ENCODE measurements at regions not wholly inside any gene's neighbourhood (a gene's known extent, or its start where the extent isn't known, plus 50 kb on each side); places are given as distances from the start of the nearest gene placed in this dataset.

DNA sequence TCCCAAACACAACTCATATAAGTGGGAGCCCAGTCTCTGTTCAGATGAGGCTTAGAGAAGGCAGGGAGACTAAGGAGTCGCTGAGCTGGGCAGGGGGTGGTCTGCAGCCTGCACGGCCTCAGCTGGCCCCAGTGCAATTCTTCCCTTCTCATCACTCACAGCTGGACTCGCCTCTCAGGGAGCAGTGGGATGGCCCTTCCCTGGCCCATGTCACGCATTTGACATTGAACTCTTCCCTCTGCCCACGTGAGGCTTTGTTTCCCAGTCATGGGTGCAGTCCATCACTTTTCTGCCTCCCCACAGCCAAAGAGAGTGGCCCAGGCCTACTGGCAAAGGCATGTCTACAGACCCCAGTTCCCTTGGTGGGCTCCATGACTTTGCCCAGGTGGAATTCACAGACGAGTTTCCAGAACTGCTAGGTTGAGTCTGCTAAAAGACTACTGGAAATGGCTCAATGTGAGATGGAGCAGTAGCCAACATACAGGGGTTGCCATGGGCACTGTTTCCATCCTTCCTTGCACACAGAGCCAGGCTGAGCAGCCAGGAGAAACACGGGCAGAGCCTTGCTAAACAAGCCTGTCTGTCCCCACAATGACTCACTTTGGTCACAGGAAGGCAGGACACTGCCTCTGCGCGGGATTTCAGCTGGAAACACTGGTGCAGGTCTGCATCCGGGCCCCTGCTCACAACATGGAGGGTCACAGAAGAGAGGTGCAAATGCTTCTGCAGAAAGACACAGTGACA lies 90.1 kb downstream of the OAT start:
- DNase-seq (ENCODE audit: low spot score) (no peak), ATAC-seq (no peak)
- ChIA-PET POLR2A (no interaction called here), CTCF (interaction anchor here (0.8 kb wide), 1 partner anchor 75 kb away, joined by 3 read pairs; no protein-coding TSS in a partner anchor)
- Mint-ChIP-seq H3K4me1 (no peaks in the 10 kb centered on the region), H3K9me3 (peaks cover 21% of the 10 kb centered on the region), H3K36me3 (peaks cover 4% of the 10 kb centered on the region; the same call in 1 of the 2 replicates), H3K27me3 (ENCODE audit: low read depth) (peaks cover 16% of the 10 kb centered on the region), H3K4me3 (no peak overlapping the region), H3K27ac (no peak overlapping the region)
- TF ChIP-seq ATF1 (CRISPR knock-in tag; IDR thresholded peaks at IDR 0.05) = no peak
- TF ChIP-seq, protein P1, sequence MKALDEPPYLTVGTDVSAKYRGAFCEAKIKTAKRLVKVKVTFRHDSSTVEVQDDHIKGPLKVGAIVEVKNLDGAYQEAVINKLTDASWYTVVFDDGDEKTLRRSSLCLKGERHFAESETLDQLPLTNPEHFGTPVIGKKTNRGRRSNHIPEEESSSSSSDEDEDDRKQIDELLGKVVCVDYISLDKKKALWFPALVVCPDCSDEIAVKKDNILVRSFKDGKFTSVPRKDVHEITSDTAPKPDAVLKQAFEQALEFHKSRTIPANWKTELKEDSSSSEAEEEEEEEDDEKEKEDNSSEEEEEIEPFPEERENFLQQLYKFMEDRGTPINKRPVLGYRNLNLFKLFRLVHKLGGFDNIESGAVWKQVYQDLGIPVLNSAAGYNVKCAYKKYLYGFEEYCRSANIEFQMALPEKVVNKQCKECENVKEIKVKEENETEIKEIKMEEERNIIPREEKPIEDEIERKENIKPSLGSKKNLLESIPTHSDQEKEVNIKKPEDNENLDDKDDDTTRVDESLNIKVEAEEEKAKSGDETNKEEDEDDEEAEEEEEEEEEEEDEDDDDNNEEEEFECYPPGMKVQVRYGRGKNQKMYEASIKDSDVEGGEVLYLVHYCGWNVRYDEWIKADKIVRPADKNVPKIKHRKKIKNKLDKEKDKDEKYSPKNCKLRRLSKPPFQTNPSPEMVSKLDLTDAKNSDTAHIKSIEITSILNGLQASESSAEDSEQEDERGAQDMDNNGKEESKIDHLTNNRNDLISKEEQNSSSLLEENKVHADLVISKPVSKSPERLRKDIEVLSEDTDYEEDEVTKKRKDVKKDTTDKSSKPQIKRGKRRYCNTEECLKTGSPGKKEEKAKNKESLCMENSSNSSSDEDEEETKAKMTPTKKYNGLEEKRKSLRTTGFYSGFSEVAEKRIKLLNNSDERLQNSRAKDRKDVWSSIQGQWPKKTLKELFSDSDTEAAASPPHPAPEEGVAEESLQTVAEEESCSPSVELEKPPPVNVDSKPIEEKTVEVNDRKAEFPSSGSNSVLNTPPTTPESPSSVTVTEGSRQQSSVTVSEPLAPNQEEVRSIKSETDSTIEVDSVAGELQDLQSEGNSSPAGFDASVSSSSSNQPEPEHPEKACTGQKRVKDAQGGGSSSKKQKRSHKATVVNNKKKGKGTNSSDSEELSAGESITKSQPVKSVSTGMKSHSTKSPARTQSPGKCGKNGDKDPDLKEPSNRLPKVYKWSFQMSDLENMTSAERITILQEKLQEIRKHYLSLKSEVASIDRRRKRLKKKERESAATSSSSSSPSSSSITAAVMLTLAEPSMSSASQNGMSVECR (CRISPR knock-in tag; IDR thresholded peaks at IDR 0.05; ENCODE audit: borderline replicate concordance) = no peak
- TF ChIP-seq, protein P2, sequence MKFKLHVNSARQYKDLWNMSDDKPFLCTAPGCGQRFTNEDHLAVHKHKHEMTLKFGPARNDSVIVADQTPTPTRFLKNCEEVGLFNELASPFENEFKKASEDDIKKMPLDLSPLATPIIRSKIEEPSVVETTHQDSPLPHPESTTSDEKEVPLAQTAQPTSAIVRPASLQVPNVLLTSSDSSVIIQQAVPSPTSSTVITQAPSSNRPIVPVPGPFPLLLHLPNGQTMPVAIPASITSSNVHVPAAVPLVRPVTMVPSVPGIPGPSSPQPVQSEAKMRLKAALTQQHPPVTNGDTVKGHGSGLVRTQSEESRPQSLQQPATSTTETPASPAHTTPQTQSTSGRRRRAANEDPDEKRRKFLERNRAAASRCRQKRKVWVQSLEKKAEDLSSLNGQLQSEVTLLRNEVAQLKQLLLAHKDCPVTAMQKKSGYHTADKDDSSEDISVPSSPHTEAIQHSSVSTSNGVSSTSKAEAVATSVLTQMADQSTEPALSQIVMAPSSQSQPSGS (CRISPR knock-in tag; IDR thresholded peaks at IDR 0.05; ENCODE audit: borderline replicate concordance, low read depth) = no peak
- TF ChIP-seq FOXJ3 (CRISPR knock-in tag; IDR thresholded peaks at IDR 0.05; ENCODE audit: borderline replicate concordance) = no peak
- TF ChIP-seq, protein P3, sequence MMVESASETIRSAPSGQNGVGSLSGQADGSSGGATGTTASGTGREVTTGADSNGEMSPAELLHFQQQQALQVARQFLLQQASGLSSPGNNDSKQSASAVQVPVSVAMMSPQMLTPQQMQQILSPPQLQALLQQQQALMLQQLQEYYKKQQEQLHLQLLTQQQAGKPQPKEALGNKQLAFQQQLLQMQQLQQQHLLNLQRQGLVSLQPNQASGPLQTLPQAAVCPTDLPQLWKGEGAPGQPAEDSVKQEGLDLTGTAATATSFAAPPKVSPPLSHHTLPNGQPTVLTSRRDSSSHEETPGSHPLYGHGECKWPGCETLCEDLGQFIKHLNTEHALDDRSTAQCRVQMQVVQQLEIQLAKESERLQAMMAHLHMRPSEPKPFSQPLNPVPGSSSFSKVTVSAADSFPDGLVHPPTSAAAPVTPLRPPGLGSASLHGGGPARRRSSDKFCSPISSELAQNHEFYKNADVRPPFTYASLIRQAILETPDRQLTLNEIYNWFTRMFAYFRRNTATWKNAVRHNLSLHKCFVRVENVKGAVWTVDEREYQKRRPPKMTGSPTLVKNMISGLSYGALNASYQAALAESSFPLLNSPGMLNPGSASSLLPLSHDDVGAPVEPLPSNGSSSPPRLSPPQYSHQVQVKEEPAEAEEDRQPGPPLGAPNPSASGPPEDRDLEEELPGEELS (CRISPR knock-in tag; IDR thresholded peaks at IDR 0.05) = no peak
- TF ChIP-seq SP1 (CRISPR knock-in tag; conservative IDR thresholded peaks at IDR 0.05) = no peak
- no peak for TF ChIP-seq RORB (CRISPR knock-in tag; IDR thresholded peaks at IDR 0.05)
- TF ChIP-seq, protein P4, sequence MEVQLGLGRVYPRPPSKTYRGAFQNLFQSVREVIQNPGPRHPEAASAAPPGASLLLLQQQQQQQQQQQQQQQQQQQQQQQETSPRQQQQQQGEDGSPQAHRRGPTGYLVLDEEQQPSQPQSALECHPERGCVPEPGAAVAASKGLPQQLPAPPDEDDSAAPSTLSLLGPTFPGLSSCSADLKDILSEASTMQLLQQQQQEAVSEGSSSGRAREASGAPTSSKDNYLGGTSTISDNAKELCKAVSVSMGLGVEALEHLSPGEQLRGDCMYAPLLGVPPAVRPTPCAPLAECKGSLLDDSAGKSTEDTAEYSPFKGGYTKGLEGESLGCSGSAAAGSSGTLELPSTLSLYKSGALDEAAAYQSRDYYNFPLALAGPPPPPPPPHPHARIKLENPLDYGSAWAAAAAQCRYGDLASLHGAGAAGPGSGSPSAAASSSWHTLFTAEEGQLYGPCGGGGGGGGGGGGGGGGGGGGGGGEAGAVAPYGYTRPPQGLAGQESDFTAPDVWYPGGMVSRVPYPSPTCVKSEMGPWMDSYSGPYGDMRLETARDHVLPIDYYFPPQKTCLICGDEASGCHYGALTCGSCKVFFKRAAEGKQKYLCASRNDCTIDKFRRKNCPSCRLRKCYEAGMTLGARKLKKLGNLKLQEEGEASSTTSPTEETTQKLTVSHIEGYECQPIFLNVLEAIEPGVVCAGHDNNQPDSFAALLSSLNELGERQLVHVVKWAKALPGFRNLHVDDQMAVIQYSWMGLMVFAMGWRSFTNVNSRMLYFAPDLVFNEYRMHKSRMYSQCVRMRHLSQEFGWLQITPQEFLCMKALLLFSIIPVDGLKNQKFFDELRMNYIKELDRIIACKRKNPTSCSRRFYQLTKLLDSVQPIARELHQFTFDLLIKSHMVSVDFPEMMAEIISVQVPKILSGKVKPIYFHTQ (CRISPR knock-in tag; IDR thresholded peaks at IDR 0.05) = no peak
- TF ChIP-seq ZNF219 (CRISPR knock-in tag; IDR thresholded peaks at IDR 0.05; ENCODE audit: borderline replicate concordance) = no peak
- TF ChIP-seq, protein P5, sequence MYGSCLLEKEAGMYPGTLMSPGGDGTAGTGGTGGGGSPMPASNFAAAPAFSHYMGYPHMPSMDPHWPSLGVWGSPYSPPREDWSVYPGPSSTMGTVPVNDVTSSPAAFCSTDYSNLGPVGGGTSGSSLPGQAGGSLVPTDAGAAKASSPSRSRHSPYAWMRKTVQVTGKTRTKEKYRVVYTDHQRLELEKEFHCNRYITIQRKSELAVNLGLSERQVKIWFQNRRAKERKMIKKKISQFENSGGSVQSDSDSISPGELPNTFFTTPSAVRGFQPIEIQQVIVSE (CRISPR knock-in tag; IDR thresholded peaks at IDR 0.05; ENCODE audit: borderline replicate concordance) = no peak
- no peak for TF ChIP-seq ZBTB21 (CRISPR knock-in tag; IDR thresholded peaks at IDR 0.05; ENCODE audit: borderline replicate concordance)
- TF ChIP-seq IRF2 (CRISPR knock-in tag; IDR thresholded peaks at IDR 0.05; ENCODE audit: borderline replicate concordance, low read depth) = no peak
- TF ChIP-seq GRHL2 (CRISPR knock-in tag; IDR thresholded peaks at IDR 0.05; ENCODE audit: insufficient replicate concordance, severe bottlenecking) = no peak
- no peak for TF ChIP-seq SMAD3 (CRISPR knock-in tag; IDR thresholded peaks at IDR 0.05; ENCODE audit: borderline replicate concordance)
- no peak for TF ChIP-seq ELF4 (CRISPR knock-in tag; IDR thresholded peaks at IDR 0.05; ENCODE audit: low read depth)

All from WTC11 (cell line).